ENCODE measurements at regions not wholly inside any gene's neighbourhood (a gene's known extent, or its start where the extent isn't known, plus 50 kb on each side); places are given as distances from the start of the nearest gene placed in this dataset.
"Not testable (repeated sequence)": the region's sequence is repeated elsewhere in the genome, so short reads cannot be mapped to it uniquely, and the experiment has no call there.

- DNase-seq, result no peak
Measured at GRCh38 chr9:21605489-21605931, 123.4 kb upstream of the IFNE start.

DNA sequence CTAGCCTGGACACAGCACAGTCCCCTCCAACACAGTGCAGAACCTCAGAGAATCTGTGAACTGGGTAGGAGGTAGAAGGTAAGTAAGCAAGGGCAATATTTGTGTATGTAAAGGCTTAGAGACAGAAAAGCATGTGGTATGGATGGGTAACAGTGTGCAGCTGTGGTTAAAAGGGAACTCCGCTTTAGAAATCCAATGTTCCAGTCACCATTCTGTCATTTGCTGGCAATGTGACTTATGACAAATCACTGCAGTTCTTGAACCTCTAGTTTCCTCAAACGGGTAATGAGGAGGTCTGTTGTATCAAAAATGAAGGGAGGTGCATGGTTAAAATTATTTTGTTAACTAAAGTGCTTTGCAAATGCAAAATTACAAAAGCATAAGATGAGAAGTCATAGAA is 125.5 kb upstream of the IFNE start:
- DNase-seq, result no peak

DNA sequence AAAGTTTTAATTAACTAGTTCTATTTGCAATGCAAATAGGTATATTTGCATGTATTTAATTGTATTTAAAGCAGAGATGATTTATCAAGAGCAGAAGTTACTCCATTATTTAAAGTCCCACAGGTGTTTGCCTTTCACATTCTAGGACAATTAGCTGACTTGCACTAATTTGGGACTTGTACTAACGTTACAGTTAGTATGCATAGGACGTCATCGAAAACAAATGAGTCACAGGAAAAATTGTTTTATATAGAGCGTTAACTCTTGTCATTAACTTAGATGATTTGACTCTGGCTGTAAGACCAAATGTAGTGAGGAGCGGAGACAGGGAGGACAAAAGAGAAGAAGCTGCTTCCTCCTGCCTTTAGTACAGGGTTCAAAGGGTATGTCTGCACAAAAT is 126.1 kb upstream of the IFNE start:
- no peak for DNase-seq

- DNase-seq, result no peak
Measured at GRCh38 chr9:21609506-21609905, 127.4 kb upstream of the IFNE start.

DNA sequence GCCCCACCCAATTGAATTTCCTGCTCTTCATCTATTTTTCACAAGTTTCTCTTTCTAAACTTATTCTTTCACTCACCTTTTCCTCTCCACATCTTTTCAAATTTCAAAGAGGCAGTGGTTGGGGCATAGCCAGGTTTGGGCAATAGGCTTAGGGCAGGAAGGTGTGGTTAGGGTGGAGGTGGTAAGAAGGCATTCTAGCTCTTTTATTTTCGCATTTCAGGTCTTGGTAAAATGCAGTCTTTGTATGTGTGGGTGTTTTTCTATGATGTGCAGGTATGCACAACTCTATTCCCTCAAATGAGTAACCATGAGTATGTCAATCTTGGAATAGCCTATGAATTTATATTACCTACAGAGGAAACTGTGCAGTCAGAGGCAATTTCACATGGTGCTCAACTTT is 129.8 kb upstream of the IFNE start:
- DNase-seq, result no peak

DNA sequence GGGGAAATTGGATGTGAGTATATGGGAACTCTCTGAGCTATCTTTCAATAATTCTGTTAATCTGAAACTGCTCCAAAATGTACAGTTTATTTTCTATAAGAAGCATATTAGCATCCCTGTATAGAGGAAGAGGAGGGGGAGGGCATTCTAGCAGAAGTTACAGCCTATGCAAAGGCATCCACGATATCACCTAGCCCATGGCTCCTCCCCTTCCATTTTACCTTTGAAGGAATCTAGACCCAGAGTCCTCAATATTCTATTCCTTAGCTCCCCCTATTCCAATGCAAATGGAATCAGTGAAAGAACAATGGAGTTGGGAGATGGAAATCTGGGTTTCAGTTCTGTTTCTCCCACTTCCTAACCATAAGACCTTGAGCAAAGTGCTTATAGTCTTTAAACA is 132.9 kb upstream of the IFNE start:
- DNase-seq, result no peak

GRCh38 chr9:21615446-21615845 is 133.3 kb upstream of the IFNE start:
- no peak for DNase-seq

DNA sequence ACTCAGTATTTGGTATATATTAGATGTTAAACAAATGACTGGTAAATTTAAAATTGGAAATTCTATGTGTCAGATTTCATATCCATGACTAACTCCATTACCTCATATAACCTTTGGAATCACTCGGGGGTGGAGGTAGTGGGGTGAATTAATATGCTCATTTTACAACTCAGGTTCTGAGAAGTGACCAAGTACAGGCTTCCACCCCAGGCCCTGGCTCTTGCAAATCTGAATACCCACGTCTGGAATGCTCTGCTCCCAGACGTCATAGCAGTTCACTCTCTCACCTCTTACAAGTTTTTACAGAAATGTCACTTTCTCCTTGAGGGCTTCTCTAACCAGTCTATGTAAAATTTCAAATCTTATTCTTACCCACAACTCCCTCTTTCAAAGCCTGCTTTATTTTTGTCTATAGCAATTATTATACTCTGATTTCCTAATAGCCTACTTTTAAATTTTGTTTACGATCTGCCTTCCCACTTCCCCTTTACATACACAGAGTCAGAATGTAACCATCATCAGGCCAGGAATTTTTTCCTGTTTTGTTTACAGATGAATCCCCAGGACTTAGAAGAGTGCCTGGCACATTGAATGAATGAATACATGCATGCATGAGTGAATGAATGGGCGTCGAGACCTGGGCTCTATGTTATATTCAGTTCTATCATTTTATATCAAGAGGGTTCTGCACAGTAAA is 134.1 kb upstream of the IFNE start:
- no peak for DNase-seq

- no peak for DNase-seq
Measured at GRCh38 chr9:21624675-21625644, 142.8 kb upstream of the IFNE start.

DNA sequence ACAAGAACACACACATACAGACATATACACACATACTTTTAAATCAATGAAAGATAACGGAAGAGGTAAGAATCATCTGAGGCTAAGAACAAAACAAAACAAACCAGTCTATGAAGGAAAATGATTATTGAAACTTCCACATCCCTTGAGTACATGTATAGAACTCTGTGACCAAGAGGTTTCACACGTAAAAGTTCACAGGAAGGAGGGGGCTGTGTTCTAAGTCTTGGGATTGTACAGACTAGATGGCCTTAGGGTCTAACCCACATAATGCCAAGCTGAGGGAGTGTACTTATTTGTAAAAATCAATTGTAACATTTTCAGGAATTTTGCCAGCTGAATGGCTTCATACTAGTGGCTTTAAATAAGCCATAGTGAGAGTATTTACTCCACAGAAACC is 144.4 kb upstream of the IFNE start:
- DNase-seq, result no peak

DNA sequence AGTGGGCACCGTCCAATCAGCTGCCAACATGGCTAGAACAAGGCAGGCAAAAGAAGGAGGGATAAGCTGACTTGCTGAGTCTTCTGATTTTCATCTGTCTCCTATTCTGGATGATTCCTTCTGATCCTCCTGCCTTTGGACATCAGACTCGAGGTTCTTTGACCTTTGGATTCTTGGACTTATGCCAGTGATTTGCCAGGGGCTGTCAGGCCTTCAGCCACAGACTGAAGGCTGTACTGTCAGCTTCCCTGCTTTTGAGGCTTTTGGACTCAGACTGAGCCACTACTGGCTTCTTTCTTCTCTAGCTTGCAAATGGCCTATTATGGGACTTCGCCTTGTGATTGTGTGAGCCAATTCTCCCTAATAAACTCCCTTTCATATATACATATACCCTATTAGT is 146.8 kb upstream of the IFNE start:
- not testable (repeated sequence) for DNase-seq

GRCh38 chr9:21634951-21635350 is 152.8 kb upstream of the IFNE start:
- no peak for DNase-seq

- no peak for DNase-seq
Measured at GRCh38 chr9:21638104-21638503, 156.0 kb upstream of the IFNE start.

DNA sequence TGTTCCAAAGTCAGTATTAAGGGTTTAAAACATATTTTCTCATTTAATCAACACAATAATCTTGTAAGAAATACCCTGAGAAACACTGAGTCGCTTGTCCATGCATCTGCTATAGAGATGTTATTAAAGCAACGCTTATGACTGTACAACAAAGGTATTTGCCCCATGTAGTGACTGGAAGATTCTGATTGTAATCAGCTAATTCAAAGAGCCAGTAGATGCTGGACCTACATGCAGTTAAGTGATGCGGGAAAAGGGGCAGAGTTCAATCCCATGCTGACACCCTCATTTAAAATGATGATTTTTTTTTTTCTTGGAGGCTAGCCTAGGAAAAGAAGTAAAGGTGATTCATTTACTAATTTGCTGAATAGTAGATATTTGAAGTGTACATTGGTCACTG is 149.3 kb upstream of the MTAP start:
- DNase-seq, result no peak

- DNase-seq, result no peak
Measured at GRCh38 chr9:21653589-21653988, 148.8 kb upstream of the MTAP start.

GRCh38 chr9:21656776-21657674 is 145.4 kb upstream of the MTAP start:
- no peak for DNase-seq

DNA sequence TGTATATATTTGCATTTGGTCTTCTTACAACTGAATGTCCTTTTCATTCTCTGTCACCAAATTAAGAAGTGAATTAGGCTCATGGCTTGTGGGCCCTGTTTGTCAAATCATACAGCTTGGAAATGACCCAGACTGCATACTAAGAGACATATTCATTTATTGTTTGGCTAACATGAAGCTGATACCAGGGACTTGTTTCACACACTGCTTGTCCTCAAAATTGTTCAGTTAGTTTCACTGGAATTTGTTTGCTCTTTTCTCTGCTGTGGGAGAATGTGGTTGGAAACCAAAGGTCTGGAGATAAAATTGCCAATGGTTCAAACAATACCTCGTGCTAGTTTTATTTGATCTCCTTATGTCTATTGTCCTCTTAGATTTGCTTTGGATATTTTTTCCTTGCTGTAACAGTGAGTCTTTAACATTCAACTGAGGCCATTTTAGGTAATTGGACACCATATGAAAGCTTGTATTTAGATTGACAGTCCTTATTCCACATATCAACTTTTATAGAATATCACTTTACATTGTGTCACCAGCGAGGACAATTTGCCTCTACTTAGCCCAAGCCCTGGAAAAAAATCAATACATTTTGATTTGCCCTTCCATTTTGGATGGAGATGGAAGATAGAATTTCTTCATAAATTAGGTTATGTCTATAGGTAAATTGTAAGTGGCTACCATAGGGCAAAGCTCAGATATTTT is 144.3 kb upstream of the MTAP start:
- DNase-seq, result no peak

DNA sequence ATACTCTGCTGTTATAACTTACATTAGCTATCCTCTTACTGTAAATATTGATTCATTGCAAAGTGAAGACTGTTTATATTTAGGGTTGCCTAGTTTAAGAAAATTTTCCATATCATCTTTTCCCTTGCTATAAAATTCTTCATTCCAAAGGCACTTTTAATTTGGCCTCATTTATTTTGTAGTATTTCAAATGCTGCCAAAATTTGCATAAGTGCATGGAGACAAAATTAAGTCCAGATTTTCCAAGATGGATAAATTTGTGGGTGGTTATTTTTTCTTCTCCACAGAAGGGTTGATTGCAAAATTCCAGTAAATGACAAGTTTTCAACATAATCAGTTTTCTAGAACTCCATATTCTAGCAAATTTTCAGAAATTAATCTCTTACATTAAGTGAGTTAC is 141.5 kb upstream of the MTAP start:
- DNase-seq, result no peak

DNA sequence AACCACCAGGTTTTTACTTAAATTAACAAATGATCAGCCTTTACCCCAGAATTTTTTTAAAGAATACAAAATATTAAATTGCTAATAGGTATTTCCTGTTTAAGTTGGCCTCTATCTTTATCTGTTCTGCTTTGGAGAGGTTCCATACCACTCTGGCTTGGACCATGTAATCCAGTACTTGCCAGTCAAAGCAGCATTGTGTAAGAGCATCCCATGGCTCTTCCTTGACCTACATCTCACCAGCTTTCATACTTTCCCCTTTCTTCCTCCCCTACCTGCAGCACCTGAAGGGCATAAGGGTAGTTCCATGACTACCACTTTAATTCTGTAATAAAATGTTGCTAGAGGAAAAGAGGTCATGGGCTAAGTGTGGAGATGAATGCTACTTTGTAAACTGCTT is 140.8 kb upstream of the MTAP start:
- no peak for DNase-seq

DNA sequence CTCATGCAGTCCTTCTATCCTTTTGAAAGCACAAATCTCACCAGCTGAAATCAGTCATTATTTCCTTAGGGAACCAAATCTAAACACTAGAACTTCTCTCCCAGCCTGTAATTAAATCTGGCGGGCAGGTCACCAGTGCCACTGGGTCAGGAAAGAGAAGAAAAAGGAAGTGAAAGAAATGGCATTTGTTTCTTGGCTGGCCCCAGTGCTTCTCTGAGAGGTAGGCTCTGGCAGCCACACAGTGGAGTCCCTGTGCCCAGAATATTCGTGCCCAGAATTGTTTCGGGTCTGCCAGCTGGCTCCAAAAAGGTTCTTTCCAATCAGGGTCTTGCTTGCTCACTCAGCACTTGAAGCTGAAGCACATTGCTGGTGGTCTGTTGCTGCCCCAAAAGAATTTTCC is 133.9 kb upstream of the MTAP start:
- no peak for DNase-seq

GRCh38 chr9:21669701-21670100 is 132.7 kb upstream of the MTAP start:
- DNase-seq, result no peak

- no peak for DNase-seq
Measured at GRCh38 chr9:21670374-21670773, 132.1 kb upstream of the MTAP start.

DNA sequence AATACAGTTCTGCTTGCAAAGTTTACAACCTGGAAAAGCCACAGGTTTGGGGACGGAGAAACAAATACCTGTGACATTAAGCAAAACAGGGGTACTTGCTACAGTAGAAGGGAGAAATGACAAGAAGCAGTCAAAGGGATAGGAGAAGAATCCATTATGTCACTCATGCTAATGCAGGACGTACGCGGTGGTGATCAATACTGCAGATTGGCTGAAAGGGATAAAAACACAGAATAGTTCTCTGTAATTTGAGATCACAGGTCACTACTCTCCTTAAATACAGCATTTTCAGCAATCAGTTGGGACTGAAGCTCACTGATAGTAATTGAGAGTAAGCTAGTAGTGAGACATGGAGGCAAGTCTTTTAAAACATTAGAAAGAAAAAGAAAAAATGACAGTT is 130.3 kb upstream of the MTAP start:
- DNase-seq, result no peak
